Upper lobe of left lung (tissue), 6 donors: ENCODE measurements at regions not wholly inside any gene's neighbourhood (a gene's known extent, or its start where the extent isn't known, plus 50 kb on each side); places are given as distances from the start of the nearest gene placed in this dataset.

Source experiments
- ATAC-seq, 2 donors: fragments of 200-7000 bp; cut with Tn5 transposase; one replicate each; pipeline ENCODE4 v1.9.1; 2022; ENCODE audit warnings: mild to moderate bottlenecking in 2 of 2, moderate library complexity in 2 of 2; ENCODE audit not compliant: low FRiP score in 2 of 2
- DNase-seq, 2 donors: peaks; one replicate each; pipeline ENCODE4 v3.0.0-alpha.2; 2019 to 2020
- H3K27ac ChIP-seq, 4 donors: fragments of 200-600 bp; sonication (generic); one replicate each; pipeline ENCODE4 v1.5.1; 2016 to 2019
- H3K27me3 ChIP-seq, 4 donors: fragments of 200-600 bp; sonication (generic); one replicate each; pipeline ENCODE4 v1.5.1; 2017 to 2019
- H3K36me3 ChIP-seq, 4 donors: fragments of 200-600 bp; sonication (generic); one replicate each; pipeline ENCODE4 v1.5.1; 2016 to 2019
- H3K4me1 ChIP-seq, 4 donors: fragments of 200-600 bp; sonication (generic); one replicate each; pipeline ENCODE4 v1.5.1; 2018 to 2019
- H3K4me3 ChIP-seq, 4 donors: fragments of 200-600 bp; sonication (generic); one replicate each; pipeline ENCODE4 v1.5.1; 2017 to 2019; ENCODE audit warnings: mild to moderate bottlenecking in 2 of 4, moderate library complexity in 1 of 4
- H3K9me3 ChIP-seq, 4 donors: fragments of 200-600 bp; sonication (generic); one replicate each; pipeline ENCODE4 v1.5.1; 2018 to 2019
- CTCF ChIP-seq, 6 experiments: fragments of 450-650 bp in 4 of 6; fragments of 200-600 bp in 2 of 6; sonication (generic) in 2 of 6; IDR thresholded peaks; one replicate each; pipeline ENCODE4 v1.5.1; 2016 to 2019; ENCODE audit warnings: antibody characterized with exemption in 6 of 6
- EP300 ChIP-seq, 4 donors: sonication (generic); formaldehyde crosslinking; IDR thresholded peaks; one replicate each; pipeline ENCODE4 v1.5.1; 2017; ENCODE audit warnings: antibody characterized with exemption in 4 of 4, control low read depth in 2 of 4
- POLR2A ChIP-seq, 4 donors: fragments of 450-650 bp; IDR thresholded peaks; one replicate each; pipeline ENCODE4 v1.5.1; 2016 to 2017; ENCODE audit warnings: antibody characterized with exemption in 4 of 4, mild to moderate bottlenecking in 2 of 4
- POLR2AphosphoS5 ChIP-seq, 2 donors: sonication (generic); formaldehyde crosslinking; IDR thresholded peaks; one replicate each; pipeline ENCODE4 v1.5.1; 2017; ENCODE audit warnings: antibody characterized with exemption in 2 of 2
- WGBS, 2 donors: methylation state at CpG; one replicate each; pipeline ENCODE4 v1.1.5; 2017 to 2018; 5-methylcytosine and 5-hydroxymethylcytosine counted together
- donor health status: DM: no; HTN: no; CAD: no; lungs with moderate emphysema.
- donor health status: DM: no; HTN: yes; CAD: no; lungs with severe emphysema.

- TF ChIP-seq POLR2A (IDR thresholded peaks at IDR 0.05) (no peak), POLR2AphosphoS5 (IDR thresholded peaks at IDR 0.05) (no peak), EP300 (IDR thresholded peaks at IDR 0.05) (no peak), CTCF (IDR thresholded peaks at IDR 0.05) (no peak)
- ATAC-seq (no peak), DNase-seq (no peak)
- H3K36me3 ChIP-seq = no peaks in the 10 kb centered on the region
- no peaks in the 10 kb centered on the region for H3K9me3 ChIP-seq
- H3K4me3 ChIP-seq = no peak overlapping the region
- no peak overlapping the region for H3K27ac ChIP-seq
- WGBS, 2 donors = 63 to 71% methylated on average over 5 of the region's 5 CpGs
- H3K27me3 ChIP-seq = no peaks in the 10 kb centered on the region
- no peaks in the 10 kb centered on the region for H3K4me1 ChIP-seq
Measured at GRCh38 chr6:149264629-149265028, 52.9 kb upstream of the TAB2 start.

- H3K27me3 ChIP-seq = no peaks in the 10 kb centered on the region
- no peak overlapping the region for H3K27ac ChIP-seq
- no peaks in the 10 kb centered on the region for H3K4me1 ChIP-seq
- TF ChIP-seq CTCF (IDR thresholded peaks at IDR 0.05) (no peak), EP300 (IDR thresholded peaks at IDR 0.05) (no peak), POLR2A (IDR thresholded peaks at IDR 0.05) (no peak), POLR2AphosphoS5 (IDR thresholded peaks at IDR 0.05) (no peak)
- H3K4me3 ChIP-seq = no peak overlapping the region
- no peaks in the 10 kb centered on the region for H3K9me3 ChIP-seq
- DNase-seq = no peak
- ATAC-seq = no peak
- no peaks in the 10 kb centered on the region for H3K36me3 ChIP-seq
- 71 to 91% methylated on average over 7 of the region's 7 CpGs for WGBS, 2 donors
Measured at GRCh38 chr6:149265945-149266344, 51.6 kb upstream of the TAB2 start.

- no peaks in the 10 kb centered on the region for H3K36me3 ChIP-seq
- H3K9me3 ChIP-seq = no peaks in the 10 kb centered on the region
- H3K27ac ChIP-seq = no peak overlapping the region
- no peak for ATAC-seq
- TF ChIP-seq POLR2AphosphoS5 (IDR thresholded peaks at IDR 0.05) (no peak), POLR2A (IDR thresholded peaks at IDR 0.05) (no peak), EP300 (IDR thresholded peaks at IDR 0.05) (no peak), CTCF (IDR thresholded peaks at IDR 0.05) (no peak)
- no peaks in the 10 kb centered on the region for H3K27me3 ChIP-seq
- H3K4me1 ChIP-seq = no peaks in the 10 kb centered on the region
- 78 to 79% methylated on average over 3 to 6 of the region's 6 CpGs for WGBS, 2 donors
- no peak overlapping the region for H3K4me3 ChIP-seq
- DNase-seq = no peak
Measured at GRCh38 chr6:149266659-149267058, 50.9 kb upstream of the TAB2 start.

GRCh38 chr6:149267072-149267471 lies 50.4 kb upstream of the TAB2 start:
- H3K4me3 ChIP-seq = no peak overlapping the region
- no peak for TF ChIP-seq POLR2A (IDR thresholded peaks at IDR 0.05)
- TF ChIP-seq CTCF (IDR thresholded peaks at IDR 0.05) = no peak
- TF ChIP-seq EP300 (IDR thresholded peaks at IDR 0.05) = no peak
- TF ChIP-seq POLR2AphosphoS5 (IDR thresholded peaks at IDR 0.05) = no peak
- no peak overlapping the region for H3K27ac ChIP-seq
- H3K36me3 ChIP-seq = no peaks in the 10 kb centered on the region
- H3K27me3 ChIP-seq = no peaks in the 10 kb centered on the region
- no peak for DNase-seq
- H3K9me3 ChIP-seq = no peaks in the 10 kb centered on the region
- ATAC-seq = no peak
- 56 to 68% methylated on average over 3 of the region's 3 CpGs for WGBS, 2 donors
- H3K4me1 ChIP-seq = no peaks in the 10 kb centered on the region

- H3K36me3 ChIP-seq = no peaks in the 10 kb centered on the region
- H3K4me1 ChIP-seq = peaks cover 0 to 2% (median 0%) of the 10 kb centered on the region in 4 donors
- no peak overlapping the region for H3K4me3 ChIP-seq
- DNase-seq (no peak), ATAC-seq (no peak)
- no peaks in the 10 kb centered on the region for H3K27me3 ChIP-seq
- 92 to 93% methylated on average over 12 of the region's 12 CpGs for WGBS, 2 donors
- H3K27ac ChIP-seq = no peak overlapping the region
- no peaks in the 10 kb centered on the region for H3K9me3 ChIP-seq
- TF ChIP-seq EP300 (IDR thresholded peaks at IDR 0.05) (no peak), POLR2A (IDR thresholded peaks at IDR 0.05) (no peak), CTCF (IDR thresholded peaks at IDR 0.05) (no peak), POLR2AphosphoS5 (IDR thresholded peaks at IDR 0.05) (no peak)
Measured at GRCh38 chr6:149267513-149268043, 49.9 kb upstream of the TAB2 start.
